Testis (tissue), 2 donors: ENCODE measurements at regions not wholly inside any gene's neighbourhood (a gene's known extent, or its start where the extent isn't known, plus 50 kb on each side); places are given as distances from the start of the nearest gene placed in this dataset.

Source experiments
- DNase-seq: peaks from one replicate; pipeline ENCODE4 v3.0.0-alpha.2; 2019
- H3K27ac ChIP-seq, 2 donors: fragments of 200-600 bp; sonication (generic); one replicate each; pipeline ENCODE4 v1.5.1; 2019
- H3K27me3 ChIP-seq: fragments of 200-600 bp; sonication (generic); one replicate; pipeline ENCODE4 v1.5.1; 2019
- H3K36me3 ChIP-seq: fragments of 200-600 bp; sonication (generic); one replicate; pipeline ENCODE4 v1.5.1; 2017; ENCODE audit warnings: low read depth; ENCODE audit errors: missing control alignments
- H3K4me1 ChIP-seq: fragments of 200-600 bp; sonication (generic); one replicate; pipeline ENCODE4 v1.5.1; 2019
- H3K4me3 ChIP-seq, 2 donors: fragments of 200-600 bp; sonication (generic); one replicate each; pipeline ENCODE4 v1.5.1; 2017 to 2019
- H3K9me3 ChIP-seq: fragments of 200-600 bp; sonication (generic); one replicate; pipeline ENCODE4 v1.5.1; 2017
- CTCF ChIP-seq, 3 experiments: fragments of 450-650 bp in 2 of 3; fragments of 200-600 bp in 1 of 3; sonication (generic) in 1 of 3; IDR thresholded peaks; one replicate each; pipeline ENCODE4 v1.5.1; 2016 to 2019; ENCODE audit warnings: antibody characterized with exemption in 3 of 3, mild to moderate bottlenecking in 2 of 3, moderate library complexity in 1 of 3
- POLR2A ChIP-seq: fragments of 450-650 bp; IDR thresholded peaks from one replicate; pipeline ENCODE4 v1.6.1; 2017; ENCODE audit warnings: antibody characterized with exemption, mild to moderate bottlenecking, moderate library complexity
- WGBS, 2 donors: methylation state at CpG; one replicate each; pipeline ENCODE4 v1.1.5; 2018; 5-methylcytosine and 5-hydroxymethylcytosine counted together
- intact Hi-C: fragments of 100-400 bp; cut with DNase I; formaldehyde crosslinking; loops from one replicate; pipeline ENCODE4 v1.15.1; 2023; ENCODE audit warnings: low total_unique reads

GRCh38 chr13:73667756-73668155, 466.4 kb downstream of the KLF12 start:
- no peaks in the 10 kb centered on the region for H3K36me3 ChIP-seq
- no peak overlapping the region for H3K27ac ChIP-seq
- DNase-seq = no peak
- intact Hi-C loops = no loop called here
- H3K27me3 ChIP-seq = no peaks in the 10 kb centered on the region
- no peak overlapping the region for H3K4me3 ChIP-seq
- no peaks in the 10 kb centered on the region for H3K9me3 ChIP-seq
- no peaks in the 10 kb centered on the region for H3K4me1 ChIP-seq
- WGBS, 2 donors = 53 to 56% methylated on average over 3 of the region's 3 CpGs
- no peak for TF ChIP-seq POLR2A

GRCh38 chr13:73665261-73665660, 468.9 kb downstream of the KLF12 start:
- 48 to 49% methylated on average over 2 of the region's 2 CpGs for WGBS, 2 donors
- Histone ChIP-seq H3K4me3 (no peak overlapping the region), H3K27me3 (no peaks in the 10 kb centered on the region), H3K36me3 (no peaks in the 10 kb centered on the region), H3K4me1 (peaks cover 3% of the 10 kb centered on the region), H3K27ac (no peak overlapping the region), H3K9me3 (no peaks in the 10 kb centered on the region)
- DNase-seq = no peak
- TF ChIP-seq CTCF (IDR thresholded peaks at IDR 0.05) (no peak), POLR2A (no peak)
- intact Hi-C loops = no loop called here

- 69 to 84% methylated on average over 4 of the region's 4 CpGs for WGBS, 2 donors
- intact Hi-C loops = no loop called here
- no peaks in the 10 kb centered on the region for H3K27me3 ChIP-seq
Measured at GRCh38 chr13:73664851-73665250, 469.4 kb downstream of the KLF12 start.

GRCh38 chr13:73662833-73663232, 471.4 kb downstream of the KLF12 start:
- Histone ChIP-seq H3K27ac (no peak overlapping the region), H3K36me3 (no peaks in the 10 kb centered on the region), H3K4me3 (no peak overlapping the region), H3K27me3 (no peaks in the 10 kb centered on the region), H3K9me3 (no peaks in the 10 kb centered on the region), H3K4me1 (peaks cover 3% of the 10 kb centered on the region)
- intact Hi-C loops = no loop called here
- WGBS, 2 donors = 60 to 79% methylated on average over 8 of the region's 8 CpGs
- DNase-seq = no peak
- TF ChIP-seq POLR2A (no peak), CTCF (IDR thresholded peaks at IDR 0.05) (no peak)

More at GRCh38 chr13:73664851-73665250, 469.4 kb downstream of the KLF12 start:
- H3K4me3 ChIP-seq = no peak overlapping the region
- DNase-seq = no peak
- no peak for TF ChIP-seq POLR2A
- no peak for TF ChIP-seq CTCF (IDR thresholded peaks at IDR 0.05)
- no peaks in the 10 kb centered on the region for H3K9me3 ChIP-seq
- H3K27ac ChIP-seq = no peak overlapping the region
- peaks cover 3% of the 10 kb centered on the region for H3K4me1 ChIP-seq
- H3K36me3 ChIP-seq = no peaks in the 10 kb centered on the region

GRCh38 chr13:73661687-73662425, 472.3 kb downstream of the KLF12 start:
- Histone ChIP-seq H3K27ac (no peak overlapping the region), H3K36me3 (no peaks in the 10 kb centered on the region), H3K4me3 (peak overlapping the region in 1 of 2 donors; percentile 20), H3K4me1 (peaks cover 3% of the 10 kb centered on the region), H3K9me3 (no peaks in the 10 kb centered on the region), H3K27me3 (no peaks in the 10 kb centered on the region)
- WGBS, 2 donors = 60 to 72% methylated on average over 18 to 19 of the region's 19 CpGs
- intact Hi-C loops = no loop called here
- no peak for TF ChIP-seq POLR2A
- no peak for TF ChIP-seq CTCF (IDR thresholded peaks at IDR 0.05)
- DNase-seq = no peak
